ENCODE measurements at regions not wholly inside any gene's neighbourhood (a gene's known extent, or its start where the extent isn't known, plus 50 kb on each side); places are given as distances from the start of the nearest gene placed in this dataset.

DNA sequence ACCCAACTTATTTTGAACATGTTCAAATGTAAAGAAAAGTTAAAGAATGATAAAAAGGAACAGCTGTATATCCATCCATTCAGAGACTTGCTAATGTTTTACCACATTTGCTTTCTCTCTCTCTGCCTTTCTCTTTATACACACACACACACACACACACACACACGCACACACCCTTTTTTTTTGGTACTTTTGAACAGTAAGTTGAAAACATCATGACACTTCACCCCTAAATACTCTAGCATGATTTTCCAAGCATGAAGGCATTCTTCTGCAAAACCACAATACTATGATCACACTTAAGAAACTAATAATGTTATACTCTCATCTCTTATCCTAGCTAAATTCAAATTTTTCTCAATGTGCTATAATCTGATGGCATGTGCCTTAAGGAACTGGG lies 192.3 kb downstream of the UTRN start:
- TF ChIP-seq CEBPB (IDR thresholded peaks at IDR 0.05): no peak
- TF ChIP-seq TEAD4 (IDR thresholded peaks at IDR 0.05): no peak
- no peak for TF ChIP-seq YY1 (IDR thresholded peaks at IDR 0.05; ENCODE audit: low read depth)
- no peak for TF ChIP-seq EGR1 (IDR thresholded peaks at IDR 0.05)
- TF ChIP-seq REST (IDR thresholded peaks at IDR 0.05; ENCODE audit: low read depth): no peak
- TF ChIP-seq TAF1 (IDR thresholded peaks at IDR 0.05; ENCODE audit: low read depth): no peak
- no peak for TF ChIP-seq NFIC (IDR thresholded peaks at IDR 0.05)
- no peak for TF ChIP-seq MAX (IDR thresholded peaks at IDR 0.05)
- TF ChIP-seq TCF12 (IDR thresholded peaks at IDR 0.05; ENCODE audit: low read depth): no peak
- TF ChIP-seq FOXM1 (IDR thresholded peaks at IDR 0.05; ENCODE audit: borderline replicate concordance, low read depth): no peak
- TF ChIP-seq RAD21 (IDR thresholded peaks at IDR 0.05; ENCODE audit: low read depth): no peak
- TF ChIP-seq USF1 (IDR thresholded peaks at IDR 0.05): no peak
- TF ChIP-seq EP300 (IDR thresholded peaks at IDR 0.05; ENCODE audit: borderline replicate concordance): no peak
- no peak for TF ChIP-seq ZBTB7A (IDR thresholded peaks at IDR 0.05; ENCODE audit: low read depth)
- TF ChIP-seq CREB1 (IDR thresholded peaks at IDR 0.05; ENCODE audit: low read depth): no peak

DNA sequence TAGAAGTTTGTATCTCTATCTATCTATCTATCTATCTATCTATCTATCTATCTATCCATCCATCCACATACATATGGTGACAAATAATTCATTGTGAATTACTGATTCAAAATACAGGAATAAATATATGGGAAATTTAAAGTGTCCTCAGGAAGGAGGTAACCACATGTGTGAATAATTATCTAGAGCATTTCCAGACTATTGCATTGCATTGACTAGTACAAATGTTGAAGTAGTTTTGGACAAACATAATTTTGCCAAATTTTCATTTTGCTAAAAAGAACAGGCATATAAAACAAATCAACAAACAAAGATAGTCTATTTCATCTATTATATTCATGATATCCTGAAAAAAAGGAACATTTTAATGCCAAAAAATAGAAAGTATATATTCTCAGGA lies 192.7 kb downstream of the UTRN start:
- no peak for TF ChIP-seq CREB1 (IDR thresholded peaks at IDR 0.05; ENCODE audit: low read depth)
- TF ChIP-seq ZBTB7A (IDR thresholded peaks at IDR 0.05; ENCODE audit: low read depth): no peak
- no peak for TF ChIP-seq NFIC (IDR thresholded peaks at IDR 0.05)
- TF ChIP-seq TEAD4 (IDR thresholded peaks at IDR 0.05): no peak
- TF ChIP-seq FOXM1 (IDR thresholded peaks at IDR 0.05; ENCODE audit: borderline replicate concordance, low read depth): no peak
- TF ChIP-seq EGR1 (IDR thresholded peaks at IDR 0.05): no peak
- no peak for TF ChIP-seq TCF12 (IDR thresholded peaks at IDR 0.05; ENCODE audit: low read depth)
- no peak for TF ChIP-seq CEBPB (IDR thresholded peaks at IDR 0.05)
- TF ChIP-seq USF1 (IDR thresholded peaks at IDR 0.05): no peak
- TF ChIP-seq YY1 (IDR thresholded peaks at IDR 0.05; ENCODE audit: low read depth): no peak
- no peak for TF ChIP-seq TAF1 (IDR thresholded peaks at IDR 0.05; ENCODE audit: low read depth)
- no peak for TF ChIP-seq REST (IDR thresholded peaks at IDR 0.05; ENCODE audit: low read depth)
- no peak for TF ChIP-seq MAX (IDR thresholded peaks at IDR 0.05)
- TF ChIP-seq RAD21 (IDR thresholded peaks at IDR 0.05; ENCODE audit: low read depth): no peak
- TF ChIP-seq EP300 (IDR thresholded peaks at IDR 0.05; ENCODE audit: borderline replicate concordance): no peak

DNA sequence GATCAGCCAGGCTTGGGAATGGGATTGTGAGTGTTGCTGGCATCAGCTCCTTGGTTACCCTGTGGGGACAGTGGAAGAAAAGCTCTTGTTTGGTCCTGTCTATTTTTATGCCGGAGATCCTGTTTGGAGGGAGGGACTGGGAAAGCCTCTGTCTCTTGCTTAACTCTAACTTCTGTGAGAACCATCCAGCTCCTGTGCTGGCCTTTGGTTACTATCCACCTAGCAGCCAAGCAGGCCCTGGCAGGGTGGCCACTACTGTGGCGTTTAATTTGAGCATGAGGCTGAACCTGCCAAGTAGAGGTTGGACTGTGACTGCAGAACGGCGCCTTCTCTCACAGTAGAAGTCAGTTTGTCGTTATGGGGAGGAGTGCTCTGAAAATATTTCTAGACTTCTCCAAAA lies 193.3 kb downstream of the UTRN start:
- TF ChIP-seq CREB1 (IDR thresholded peaks at IDR 0.05; ENCODE audit: low read depth): no peak
- TF ChIP-seq TAF1 (IDR thresholded peaks at IDR 0.05; ENCODE audit: low read depth): no peak
- TF ChIP-seq MAX (IDR thresholded peaks at IDR 0.05): no peak
- TF ChIP-seq YY1 (IDR thresholded peaks at IDR 0.05; ENCODE audit: low read depth): no peak
- TF ChIP-seq EP300 (IDR thresholded peaks at IDR 0.05; ENCODE audit: borderline replicate concordance): no peak
- TF ChIP-seq RAD21 (IDR thresholded peaks at IDR 0.05; ENCODE audit: low read depth): no peak
- TF ChIP-seq TCF12 (IDR thresholded peaks at IDR 0.05; ENCODE audit: low read depth): no peak
- TF ChIP-seq FOXM1 (IDR thresholded peaks at IDR 0.05; ENCODE audit: borderline replicate concordance, low read depth): no peak
- no peak for TF ChIP-seq TEAD4 (IDR thresholded peaks at IDR 0.05)
- TF ChIP-seq ZBTB7A (IDR thresholded peaks at IDR 0.05; ENCODE audit: low read depth): no peak
- no peak for TF ChIP-seq USF1 (IDR thresholded peaks at IDR 0.05)
- no peak for TF ChIP-seq CEBPB (IDR thresholded peaks at IDR 0.05)
- no peak for TF ChIP-seq EGR1 (IDR thresholded peaks at IDR 0.05)
- no peak for TF ChIP-seq NFIC (IDR thresholded peaks at IDR 0.05)
- TF ChIP-seq REST (IDR thresholded peaks at IDR 0.05; ENCODE audit: low read depth): no peak
